ENCODE measurements at regions not wholly inside any gene's neighbourhood (a gene's known extent, or its start where the extent isn't known, plus 50 kb on each side); places are given as distances from the start of the nearest gene placed in this dataset.

- H3K4me3 ChIP-seq (ENCODE audit: control insufficient read depth, low read depth, low read length) = no peak overlapping the region
- no peak for DNase-seq (ENCODE audit: low read depth)
- TF ChIP-seq CTCF (conservative IDR thresholded peaks at IDR 0.05; ENCODE audit: control insufficient read depth, insufficient read depth, low read depth, low read length) = no peak
These were observed 171.3 kb upstream of the SSTR4 start for GRCh38 chr20:22863826-22864225.

GRCh38 chr20:22866812-22867341 lies 168.2 kb upstream of the SSTR4 start:
- no peak overlapping the region for H3K4me3 ChIP-seq (ENCODE audit: control insufficient read depth, low read depth, low read length)
- peak; percentile 34 for DNase-seq (ENCODE audit: low read depth)
- TF ChIP-seq CTCF (conservative IDR thresholded peaks at IDR 0.05; ENCODE audit: control insufficient read depth, insufficient read depth, low read depth, low read length) = no peak

GRCh38 chr20:22878166-22878565 lies 156.9 kb upstream of the SSTR4 start:
- H3K4me3 ChIP-seq (ENCODE audit: control insufficient read depth, low read depth, low read length) = no peak overlapping the region
- TF ChIP-seq CTCF (conservative IDR thresholded peaks at IDR 0.05; ENCODE audit: control insufficient read depth, insufficient read depth, low read depth, low read length) = no peak
- no peak for DNase-seq (ENCODE audit: low read depth)

GRCh38 chr20:22880277-22880676 lies 154.8 kb upstream of the SSTR4 start:
- no peak overlapping the region for H3K4me3 ChIP-seq (ENCODE audit: control insufficient read depth, low read depth, low read length)
- no peak for DNase-seq (ENCODE audit: low read depth)
- no peak for TF ChIP-seq CTCF (conservative IDR thresholded peaks at IDR 0.05; ENCODE audit: control insufficient read depth, insufficient read depth, low read depth, low read length)

- H3K4me3 ChIP-seq (ENCODE audit: control insufficient read depth, low read depth, low read length) = no peak overlapping the region
- no peak for DNase-seq (ENCODE audit: low read depth)
- no peak for TF ChIP-seq CTCF (conservative IDR thresholded peaks at IDR 0.05; ENCODE audit: control insufficient read depth, insufficient read depth, low read depth, low read length)
These were observed 147.3 kb upstream of the SSTR4 start for GRCh38 chr20:22887796-22888195.

GRCh38 chr20:22890594-22891300 lies 144.4 kb upstream of the SSTR4 start:
- H3K4me3 ChIP-seq (ENCODE audit: control insufficient read depth, low read depth, low read length) = no peak overlapping the region
- no peak for TF ChIP-seq CTCF (conservative IDR thresholded peaks at IDR 0.05; ENCODE audit: control insufficient read depth, insufficient read depth, low read depth, low read length)
- DNase-seq (ENCODE audit: low read depth) = no peak
